GM23338 (cell line): ENCODE measurements at regions not wholly inside any gene's neighbourhood (a gene's known extent, or its start where the extent isn't known, plus 50 kb on each side); places are given as distances from the start of the nearest gene placed in this dataset.
A peak's percentile ranks its signal among the peaks of the same experiment; 100 is the strongest.

Experiments used
- ATAC-seq: fragments of 200-7000 bp; cut with Tn5 transposase; 3 replicates; pipeline ENCODE4 v1.9.1; 2020
- DNase-seq: peaks from one replicate; pipeline ENCODE4 v3.0.0-alpha.2; 2015; ENCODE audit warnings: low spot score
- H2AFZ ChIP-seq: fragments of 200-600 bp; sonication (generic); 2 replicates; pipeline ENCODE4 v1.8.0; 2016; ENCODE audit warnings: antibody characterized with exemption, mild to moderate bottlenecking, moderate library complexity
- H3F3A ChIP-seq: fragments of 200-600 bp; sonication (generic); replicated peaks from 2 replicates; pipeline ENCODE4 v1.8.0; 2017; ENCODE audit warnings: antibody characterized with exemption, mixed run types, low read depth
- H3K27ac ChIP-seq: fragments of 200-600 bp; sonication (generic); 2 replicates; pipeline ENCODE4 v1.6.1; 2016; ENCODE audit warnings: low read depth
- H3K27me3 ChIP-seq: fragments of 200-600 bp; sonication (generic); 2 replicates; pipeline ENCODE4 v1.8.0; 2016; ENCODE audit warnings: mild to moderate bottlenecking, mixed run types, moderate library complexity; ENCODE audit not compliant: insufficient read depth
- H3K36me3 ChIP-seq: fragments of 200-600 bp; sonication (generic); 2 replicates; pipeline ENCODE4 v1.8.0; 2016; ENCODE audit warnings: mild to moderate bottlenecking; ENCODE audit not compliant: insufficient read depth
- H3K4me1 ChIP-seq: fragments of 200-600 bp; sonication (generic); 2 replicates; pipeline ENCODE4 v1.8.0; 2016; ENCODE audit warnings: mild to moderate bottlenecking, moderate library complexity; ENCODE audit not compliant: insufficient read depth
- H3K4me2 ChIP-seq: fragments of 200-600 bp; sonication (generic); 2 replicates; pipeline ENCODE4 v1.7.1; 2017; ENCODE audit warnings: mixed run types
- H3K4me3 ChIP-seq: fragments of 200-600 bp; sonication (generic); 2 replicates; pipeline ENCODE4 v1.6.1; 2016; ENCODE audit warnings: mixed run types
- H3K79me2 ChIP-seq: fragments of 200-600 bp; sonication (generic); replicated peaks from 2 replicates; pipeline ENCODE4 v1.8.0; 2017; ENCODE audit warnings: mild to moderate bottlenecking; ENCODE audit not compliant: insufficient read depth
- H3K9me2 ChIP-seq: fragments of 200-600 bp; sonication (generic); 2 replicates; pipeline ENCODE4 v1.8.0; 2017; ENCODE audit not compliant: insufficient read depth
- H4K20me1 ChIP-seq: fragments of 200-600 bp; sonication (generic); replicated peaks from 2 replicates; pipeline ENCODE4 v1.8.0; 2017; ENCODE audit warnings: mild to moderate bottlenecking; ENCODE audit not compliant: insufficient read depth
- H3K27ac Mint-ChIP-seq: 2 replicates; pipeline ENCODE4 v1.8.0; 2020; ENCODE audit warnings: inconsistent platforms, mild to moderate bottlenecking, moderate library complexity, mixed read lengths
- H3K27me3 Mint-ChIP-seq: 3 replicates; pipeline ENCODE4 v1.8.0; 2022; ENCODE audit warnings: low read depth, mild to moderate bottlenecking, moderate library complexity, mixed read lengths, inconsistent platforms; ENCODE audit not compliant: insufficient read depth, poor library complexity
- H3K36me3 Mint-ChIP-seq: 3 replicates; pipeline ENCODE4 v1.8.0; 2021; ENCODE audit warnings: low read depth, mild to moderate bottlenecking, inconsistent platforms, moderate library complexity, mixed read lengths
- H3K4me1 Mint-ChIP-seq: 3 replicates; pipeline ENCODE4 v1.8.0; 2020; ENCODE audit warnings: mild to moderate bottlenecking, inconsistent platforms, mixed read lengths
- H3K4me3 Mint-ChIP-seq: 3 replicates; pipeline ENCODE4 v1.8.0; 2021; ENCODE audit warnings: moderate library complexity, mild to moderate bottlenecking, inconsistent platforms, mixed read lengths
- H3K9me3 Mint-ChIP-seq: 3 replicates; pipeline ENCODE4 v1.8.0; 2020; ENCODE audit warnings: moderate library complexity, mild to moderate bottlenecking, inconsistent platforms, mixed read lengths
- CREB1 ChIP-seq: fragments of 250-450 bp; sonication (Bioruptor Pico); IDR thresholded peaks from 2 replicates; pipeline ENCODE4 v1.5.0; 2020; ENCODE audit warnings: low read depth, mild to moderate bottlenecking, moderate library complexity
- ETS1 ChIP-seq: IDR thresholded peaks from 2 replicates; pipeline ENCODE4 v1.6.1; 2016; ENCODE audit warnings: antibody characterized with exemption
- EZH2 ChIP-seq: fragments of 200-600 bp; sonication (generic); IDR thresholded peaks from one replicate; pipeline ENCODE4 v1.8.0; 2017; ENCODE audit warnings: antibody characterized with exemption, mild to moderate bottlenecking, low read depth; ENCODE audit not compliant: unreplicated experiment
- POLR2AphosphoS5 ChIP-seq: IDR thresholded peaks from 2 replicates; pipeline ENCODE4 v1.6.1; 2016; ENCODE audit warnings: antibody characterized with exemption, low read depth
- STAT1 ChIP-seq: IDR thresholded peaks from one replicate; pipeline ENCODE4 v1.6.1; 2016; ENCODE audit warnings: antibody characterized with exemption; ENCODE audit not compliant: unreplicated experiment
- ZNF114 ChIP-seq: fragments of 250-450 bp; sonication (Bioruptor Pico); IDR thresholded peaks from 2 replicates; pipeline ENCODE4 v1.5.0; 2020; ENCODE audit warnings: mild to moderate bottlenecking, moderate library complexity
- TF ChIP-seq, protein P1 (sequence below): fragments of 250-450 bp; sonication (Bioruptor Pico); IDR thresholded peaks from 2 replicates; pipeline ENCODE4 v1.5.0; 2020; ENCODE audit warnings: mild to moderate bottlenecking, moderate library complexity

GRCh38 chr10:89086801-89087521 is 96.4 kb downstream of the FAS start:
- Histone ChIP-seq H3K27me3 (no peaks in the 10 kb centered on the region), H3K4me2 (0 out of 2 replicates have a peak overlapping the region, but pooled peaks have one; percentile 13), H4K20me1 (no peaks in the 10 kb centered on the region), H3K36me3 (no peaks in the 10 kb centered on the region), H3K4me3 (no peak overlapping the region), H3K79me2 (no peaks in the 10 kb centered on the region), H3K4me1 (peaks cover 6% of the 10 kb centered on the region; the same call in 1 of the 2 replicates), H2AFZ (peak overlapping the region; percentile 0; the same call in 1 of the 2 replicates), H3K27ac (peak overlapping the region; percentile 57; the same call in 1 of the 2 replicates), H3K9me2 (peaks cover 4% of the 10 kb centered on the region; the same call in 1 of the 2 replicates), H3F3A (no peaks in the 10 kb centered on the region)
- no peaks in the 10 kb centered on the region for H3K36me3 Mint-ChIP-seq
- H3K27ac Mint-ChIP-seq: no peak overlapping the region; the same call in 1 of the 2 replicates
- DNase-seq (peak; percentile 84), ATAC-seq (peak; percentile 88)
- no peaks in the 10 kb centered on the region for H3K27me3 Mint-ChIP-seq
- TF ChIP-seq, protein P1, sequence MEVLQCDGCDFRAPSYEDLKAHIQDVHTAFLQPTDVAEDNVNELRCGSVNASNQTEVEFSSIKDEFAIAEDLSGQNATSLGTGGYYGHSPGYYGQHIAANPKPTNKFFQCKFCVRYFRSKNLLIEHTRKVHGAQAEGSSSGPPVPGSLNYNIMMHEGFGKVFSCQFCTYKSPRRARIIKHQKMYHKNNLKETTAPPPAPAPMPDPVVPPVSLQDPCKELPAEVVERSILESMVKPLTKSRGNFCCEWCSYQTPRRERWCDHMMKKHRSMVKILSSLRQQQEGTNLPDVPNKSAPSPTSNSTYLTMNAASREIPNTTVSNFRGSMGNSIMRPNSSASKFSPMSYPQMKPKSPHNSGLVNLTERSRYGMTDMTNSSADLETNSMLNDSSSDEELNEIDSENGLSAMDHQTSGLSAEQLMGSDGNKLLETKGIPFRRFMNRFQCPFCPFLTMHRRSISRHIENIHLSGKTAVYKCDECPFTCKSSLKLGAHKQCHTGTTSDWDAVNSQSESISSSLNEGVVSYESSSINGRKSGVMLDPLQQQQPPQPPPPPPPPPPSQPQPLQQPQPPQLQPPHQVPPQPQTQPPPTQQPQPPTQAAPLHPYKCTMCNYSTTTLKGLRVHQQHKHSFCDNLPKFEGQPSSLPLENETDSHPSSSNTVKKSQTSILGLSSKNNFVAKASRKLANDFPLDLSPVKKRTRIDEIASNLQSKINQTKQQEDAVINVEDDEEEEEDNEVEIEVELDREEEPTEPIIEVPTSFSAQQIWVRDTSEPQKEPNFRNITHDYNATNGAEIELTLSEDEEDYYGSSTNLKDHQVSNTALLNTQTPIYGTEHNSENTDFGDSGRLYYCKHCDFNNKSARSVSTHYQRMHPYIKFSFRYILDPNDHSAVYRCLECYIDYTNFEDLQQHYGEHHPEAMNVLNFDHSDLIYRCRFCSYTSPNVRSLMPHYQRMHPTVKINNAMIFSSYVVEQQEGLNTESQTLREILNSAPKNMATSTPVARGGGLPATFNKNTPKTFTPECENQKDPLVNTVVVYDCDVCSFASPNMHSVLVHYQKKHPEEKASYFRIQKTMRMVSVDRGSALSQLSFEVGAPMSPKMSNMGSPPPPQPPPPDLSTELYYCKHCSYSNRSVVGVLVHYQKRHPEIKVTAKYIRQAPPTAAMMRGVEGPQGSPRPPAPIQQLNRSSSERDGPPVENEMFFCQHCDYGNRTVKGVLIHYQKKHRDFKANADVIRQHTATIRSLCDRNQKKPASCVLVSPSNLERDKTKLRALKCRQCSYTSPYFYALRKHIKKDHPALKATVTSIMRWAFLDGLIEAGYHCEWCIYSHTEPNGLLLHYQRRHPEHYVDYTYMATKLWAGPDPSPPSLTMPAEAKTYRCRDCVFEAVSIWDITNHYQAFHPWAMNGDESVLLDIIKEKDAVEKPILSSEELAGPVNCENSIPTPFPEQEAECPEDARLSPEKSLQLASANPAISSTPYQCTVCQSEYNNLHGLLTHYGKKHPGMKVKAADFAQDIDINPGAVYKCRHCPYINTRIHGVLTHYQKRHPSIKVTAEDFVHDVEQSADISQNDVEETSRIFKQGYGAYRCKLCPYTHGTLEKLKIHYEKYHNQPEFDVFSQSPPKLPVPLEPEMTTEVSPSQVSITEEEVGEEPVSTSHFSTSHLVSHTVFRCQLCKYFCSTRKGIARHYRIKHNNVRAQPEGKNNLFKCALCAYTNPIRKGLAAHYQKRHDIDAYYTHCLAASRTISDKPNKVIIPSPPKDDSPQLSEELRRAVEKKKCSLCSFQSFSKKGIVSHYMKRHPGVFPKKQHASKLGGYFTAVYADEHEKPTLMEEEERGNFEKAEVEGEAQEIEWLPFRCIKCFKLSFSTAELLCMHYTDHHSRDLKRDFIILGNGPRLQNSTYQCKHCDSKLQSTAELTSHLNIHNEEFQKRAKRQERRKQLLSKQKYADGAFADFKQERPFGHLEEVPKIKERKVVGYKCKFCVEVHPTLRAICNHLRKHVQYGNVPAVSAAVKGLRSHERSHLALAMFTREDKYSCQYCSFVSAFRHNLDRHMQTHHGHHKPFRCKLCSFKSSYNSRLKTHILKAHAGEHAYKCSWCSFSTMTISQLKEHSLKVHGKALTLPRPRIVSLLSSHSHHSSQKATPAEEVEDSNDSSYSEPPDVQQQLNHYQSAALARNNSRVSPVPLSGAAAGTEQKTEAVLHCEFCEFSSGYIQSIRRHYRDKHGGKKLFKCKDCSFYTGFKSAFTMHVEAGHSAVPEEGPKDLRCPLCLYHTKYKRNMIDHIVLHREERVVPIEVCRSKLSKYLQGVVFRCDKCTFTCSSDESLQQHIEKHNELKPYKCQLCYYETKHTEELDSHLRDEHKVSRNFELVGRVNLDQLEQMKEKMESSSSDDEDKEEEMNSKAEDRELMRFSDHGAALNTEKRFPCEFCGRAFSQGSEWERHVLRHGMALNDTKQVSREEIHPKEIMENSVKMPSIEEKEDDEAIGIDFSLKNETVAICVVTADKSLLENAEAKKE (CRISPR knock-in tag): peak; percentile 83
- TF ChIP-seq CREB1 (CRISPR knock-in tag) (0 out of 2 replicates have a peak, but pooled peaks have one; percentile 13), ETS1 (no peak; the same call in 1 of the 2 replicates), POLR2AphosphoS5 (no peak), ZNF114 (CRISPR knock-in tag) (peak; percentile 28; the same call in 1 of the 2 replicates), STAT1 (no peak), EZH2 (no peak)
- 0 out of 3 replicates have a peak, but pooled peaks cover 3% of the 10 kb centered on the region for H3K9me3 Mint-ChIP-seq
- H3K4me3 Mint-ChIP-seq: no peak overlapping the region
- H3K4me1 Mint-ChIP-seq: peaks cover 4% of the 10 kb centered on the region; the same call in 1 of the 3 replicates
